ENCODE measurements at regions not wholly inside any gene's neighbourhood (a gene's known extent, or its start where the extent isn't known, plus 50 kb on each side); places are given as distances from the start of the nearest gene placed in this dataset.

DNA sequence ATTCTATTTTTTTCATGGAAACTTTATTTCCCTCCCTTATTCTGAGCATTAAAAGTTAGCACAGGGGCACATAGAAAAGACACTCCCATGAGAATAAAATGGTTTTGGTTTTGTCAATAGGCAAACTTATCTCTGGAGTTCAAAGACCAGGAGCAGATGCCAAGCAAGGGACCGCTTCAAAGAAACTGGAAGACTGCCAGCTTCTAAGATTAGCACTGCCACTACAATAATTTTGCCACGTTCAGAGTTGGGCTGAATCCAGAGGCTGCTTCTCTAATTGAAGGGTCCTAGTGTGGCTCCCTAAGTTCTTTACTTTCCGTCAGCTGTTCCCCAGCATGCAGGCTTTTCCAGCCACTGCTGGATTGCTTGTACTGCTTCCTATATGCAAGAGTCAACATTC is 681.0 kb upstream of the GCFC2 start:
- Histone ChIP-seq H3K9ac (ENCODE audit: insufficient read depth, low read length, poor library complexity, severe bottlenecking) (no peak overlapping the region), H3K4me1 (ENCODE audit: control insufficient read depth in 1 of 2, insufficient read depth in 2 of 2, low read length in 2 of 2) (no peaks in the 10 kb centered on the region), H3K4me3 (replicated peaks in 1 of 3; ENCODE audit: low read depth in 2 of 3, low read length in 3 of 3) (no peak overlapping the region), H2AFZ (ENCODE audit: insufficient read depth, low read depth, low read length, poor library complexity, severe bottlenecking) (no peak overlapping the region), H3K4me2 (replicated peaks; ENCODE audit: extremely low read depth, low read length, poor library complexity, severe bottlenecking) (no peak overlapping the region), H4K20me1 (ENCODE audit: insufficient read depth, low read length) (no peaks in the 10 kb centered on the region), H3K9me3 (replicated peaks in 1 of 2; ENCODE audit: control insufficient read depth in 1 of 2, insufficient read depth in 1 of 2, low read length in 2 of 2) (no peaks in the 10 kb centered on the region), H3K79me2 (ENCODE audit: insufficient read depth, low read length) (no peaks in the 10 kb centered on the region), H3K27me3 (ENCODE audit: control insufficient read depth in 2 of 2, insufficient read depth in 2 of 2, low read length in 2 of 2) (no peaks in the 10 kb centered on the region), H3K36me3 (replicated peaks in 1 of 2; ENCODE audit: control insufficient read depth in 1 of 2, insufficient read depth in 2 of 2, low read length in 2 of 2) (no peaks in the 10 kb centered on the region), H3K27ac (ENCODE audit: low read depth in 1 of 2, low read length in 2 of 2) (no peak overlapping the region)
- Mint-ChIP-seq H3K27me3 (ENCODE audit: low read depth in 3 of 3) (no peaks in the 10 kb centered on the region), H3K27ac (no peak overlapping the region), H3K4me3 (no peak overlapping the region), H3K9me3 (peaks cover 0 to 9% (median 2%) of the 10 kb centered on the region in 7 donors), H3K36me3 (no peaks in the 10 kb centered on the region), H3K4me1 (no peaks in the 10 kb centered on the region)
- intact Hi-C loops (cut with micrococcal nuclease): no loop called here
- DNase-seq: no peak
- WGBS (ENCODE audit: insufficient coverage): 45% methylated on average over 2 of the region's 3 CpGs
- TF ChIP-seq, protein P1, sequence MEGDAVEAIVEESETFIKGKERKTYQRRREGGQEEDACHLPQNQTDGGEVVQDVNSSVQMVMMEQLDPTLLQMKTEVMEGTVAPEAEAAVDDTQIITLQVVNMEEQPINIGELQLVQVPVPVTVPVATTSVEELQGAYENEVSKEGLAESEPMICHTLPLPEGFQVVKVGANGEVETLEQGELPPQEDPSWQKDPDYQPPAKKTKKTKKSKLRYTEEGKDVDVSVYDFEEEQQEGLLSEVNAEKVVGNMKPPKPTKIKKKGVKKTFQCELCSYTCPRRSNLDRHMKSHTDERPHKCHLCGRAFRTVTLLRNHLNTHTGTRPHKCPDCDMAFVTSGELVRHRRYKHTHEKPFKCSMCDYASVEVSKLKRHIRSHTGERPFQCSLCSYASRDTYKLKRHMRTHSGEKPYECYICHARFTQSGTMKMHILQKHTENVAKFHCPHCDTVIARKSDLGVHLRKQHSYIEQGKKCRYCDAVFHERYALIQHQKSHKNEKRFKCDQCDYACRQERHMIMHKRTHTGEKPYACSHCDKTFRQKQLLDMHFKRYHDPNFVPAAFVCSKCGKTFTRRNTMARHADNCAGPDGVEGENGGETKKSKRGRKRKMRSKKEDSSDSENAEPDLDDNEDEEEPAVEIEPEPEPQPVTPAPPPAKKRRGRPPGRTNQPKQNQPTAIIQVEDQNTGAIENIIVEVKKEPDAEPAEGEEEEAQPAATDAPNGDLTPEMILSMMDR (IDR thresholded peaks at IDR 0.05): no peak

DNA sequence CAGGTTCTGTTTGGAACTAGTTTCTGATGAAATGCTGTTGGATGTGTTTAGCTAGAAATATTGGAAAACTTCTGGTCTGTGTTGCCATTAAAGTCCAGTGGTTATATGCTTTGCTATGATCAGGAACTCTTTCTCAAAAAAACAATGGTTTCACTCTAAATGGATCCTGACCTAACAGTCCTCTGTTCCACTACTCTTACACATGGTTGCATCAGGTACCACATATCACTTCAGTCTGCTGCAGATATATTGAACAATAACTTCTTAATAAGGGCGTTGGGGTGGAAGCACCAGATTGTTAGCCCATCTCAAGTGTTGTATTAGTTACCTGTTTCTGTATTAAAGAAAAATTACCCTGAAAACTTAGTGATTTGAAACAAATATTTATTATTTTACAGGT is 676.6 kb upstream of the GCFC2 start:
- Histone ChIP-seq H3K4me1 (ENCODE audit: control insufficient read depth in 1 of 2, insufficient read depth in 2 of 2, low read length in 2 of 2) (no peaks in the 10 kb centered on the region), H3K9me3 (replicated peaks in 1 of 2; ENCODE audit: control insufficient read depth in 1 of 2, insufficient read depth in 1 of 2, low read length in 2 of 2) (no peaks in the 10 kb centered on the region), H3K4me2 (replicated peaks; ENCODE audit: extremely low read depth, low read length, poor library complexity, severe bottlenecking) (no peak overlapping the region), H2AFZ (ENCODE audit: insufficient read depth, low read depth, low read length, poor library complexity, severe bottlenecking) (no peak overlapping the region), H4K20me1 (ENCODE audit: insufficient read depth, low read length) (no peaks in the 10 kb centered on the region), H3K27ac (ENCODE audit: low read depth in 1 of 2, low read length in 2 of 2) (no peak overlapping the region), H3K4me3 (replicated peaks in 1 of 3; ENCODE audit: low read depth in 2 of 3, low read length in 3 of 3) (no peak overlapping the region), H3K36me3 (replicated peaks in 1 of 2; ENCODE audit: control insufficient read depth in 1 of 2, insufficient read depth in 2 of 2, low read length in 2 of 2) (no peaks in the 10 kb centered on the region), H3K27me3 (ENCODE audit: control insufficient read depth in 2 of 2, insufficient read depth in 2 of 2, low read length in 2 of 2) (no peaks in the 10 kb centered on the region), H3K9ac (ENCODE audit: insufficient read depth, low read length, poor library complexity, severe bottlenecking) (no peak overlapping the region), H3K79me2 (ENCODE audit: insufficient read depth, low read length) (no peaks in the 10 kb centered on the region)
- Mint-ChIP-seq H3K4me3 (no peak overlapping the region), H3K27me3 (ENCODE audit: low read depth in 3 of 3) (peaks cover 0 to 2% (median 0%) of the 10 kb centered on the region in 3 donors), H3K36me3 (no peaks in the 10 kb centered on the region), H3K27ac (no peak overlapping the region), H3K9me3 (peaks cover 0 to 9% (median 2%) of the 10 kb centered on the region in 7 donors), H3K4me1 (no peaks in the 10 kb centered on the region)
- no CpG with 5 or more reads among the region's 1 CpG for WGBS (ENCODE audit: insufficient coverage)
- intact Hi-C loops (cut with micrococcal nuclease): no loop called here
- TF ChIP-seq, protein P1 (IDR thresholded peaks at IDR 0.05): no peak
- DNase-seq: no peak
